GM04503 (cell line): ENCODE measurements at regions not wholly inside any gene's neighbourhood (a gene's known extent, or its start where the extent isn't known, plus 50 kb on each side); places are given as distances from the start of the nearest gene placed in this dataset.
"Not testable (repeated sequence)": the region's sequence is repeated elsewhere in the genome, so short reads cannot be mapped to it uniquely, and the experiment has no call there.

Experiments used
- DNase-seq: peaks from one replicate; pipeline ENCODE4 v3.0.0-alpha.2; 2012; ENCODE audit warnings: low read depth

DNA sequence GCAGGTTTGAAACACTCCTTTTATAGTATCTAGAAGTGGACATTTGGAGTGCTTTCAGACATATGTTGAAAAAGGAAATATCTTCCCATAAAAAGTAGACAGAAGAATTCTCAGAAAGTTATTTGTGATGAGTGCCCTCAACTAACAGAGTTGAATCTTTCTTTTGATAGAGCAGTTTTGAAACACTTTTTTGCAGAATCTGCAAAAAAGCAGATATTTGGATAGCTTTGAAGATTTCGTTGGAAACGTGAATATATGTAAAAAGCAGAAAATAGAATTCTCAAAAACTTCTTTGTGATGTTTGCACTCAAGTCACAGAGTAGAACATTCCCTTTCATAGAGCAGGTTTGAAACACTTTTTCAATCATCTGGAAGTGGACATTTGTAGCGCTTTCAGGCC lies 676.4 kb upstream of the ZNF337 start:
- not testable (repeated sequence) for DNase-seq

DNA sequence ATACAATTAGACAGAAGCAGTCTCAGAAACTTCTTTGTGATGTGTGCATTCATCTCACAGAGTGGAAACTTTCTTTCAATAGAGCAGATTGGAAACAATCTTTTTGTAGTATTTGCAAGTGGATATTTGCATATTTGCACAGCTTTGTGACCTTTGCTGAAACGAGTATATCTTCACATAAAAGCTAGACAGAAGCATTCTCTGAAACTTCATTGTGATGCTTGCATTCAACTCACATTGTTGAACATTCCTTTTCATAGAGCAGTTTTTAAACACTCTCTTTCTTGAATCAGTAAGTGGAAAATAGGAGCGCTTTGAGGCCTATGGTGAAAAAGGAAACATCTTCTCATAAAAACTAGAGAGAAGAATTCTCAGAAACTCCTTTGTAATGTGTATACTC lies 657.9 kb upstream of the ZNF337 start:
- DNase-seq, result no peak

DNA sequence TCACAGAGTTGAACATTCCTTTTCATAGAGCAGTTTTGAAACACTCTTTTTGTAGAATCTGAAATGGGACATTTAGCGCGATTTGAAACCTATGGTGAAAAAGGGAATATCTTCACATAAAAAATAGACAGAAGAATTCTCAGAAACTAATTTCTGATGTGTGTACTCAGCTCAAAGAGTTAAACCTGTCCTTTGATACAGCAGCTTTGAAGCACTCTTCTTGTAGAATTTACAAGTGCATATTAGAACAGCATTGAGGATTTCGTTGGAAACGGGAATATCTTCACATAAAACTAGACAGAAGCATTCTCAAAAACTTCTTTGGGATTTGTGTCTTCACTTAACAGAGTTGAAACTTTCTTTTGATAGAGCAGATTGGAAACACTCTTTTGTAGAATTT lies 650.7 kb upstream of the ZNF337 start:
- DNase-seq, result no peak

DNA sequence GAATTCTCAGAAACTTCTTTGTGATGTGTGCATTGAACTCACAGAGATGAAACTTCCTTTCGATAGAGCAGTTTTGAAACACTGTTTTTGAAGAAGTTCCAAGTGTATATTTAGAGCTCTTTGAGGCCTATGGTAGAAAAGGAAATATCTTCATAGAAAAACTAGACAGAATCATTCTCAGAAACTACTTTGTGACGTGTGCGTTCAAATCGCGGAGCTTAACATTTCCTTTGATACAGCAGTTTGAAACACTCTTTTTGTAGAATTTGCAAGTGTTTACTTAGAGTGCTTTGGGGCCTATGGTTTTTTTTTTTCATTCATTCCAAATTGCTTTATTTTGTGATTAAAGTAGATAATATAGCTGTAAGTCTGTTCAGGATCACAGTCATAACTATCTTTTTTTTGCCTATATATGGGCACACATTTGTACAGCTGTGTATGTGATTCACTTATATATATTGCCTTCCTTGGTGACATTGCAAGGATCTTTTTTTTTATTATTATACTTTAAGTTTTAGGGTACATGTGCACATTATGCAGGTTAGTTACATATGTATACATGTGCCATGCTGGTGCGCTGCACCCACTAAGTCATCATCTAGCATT lies 643.9 kb upstream of the ZNF337 start:
- not testable (repeated sequence) for DNase-seq

DNA sequence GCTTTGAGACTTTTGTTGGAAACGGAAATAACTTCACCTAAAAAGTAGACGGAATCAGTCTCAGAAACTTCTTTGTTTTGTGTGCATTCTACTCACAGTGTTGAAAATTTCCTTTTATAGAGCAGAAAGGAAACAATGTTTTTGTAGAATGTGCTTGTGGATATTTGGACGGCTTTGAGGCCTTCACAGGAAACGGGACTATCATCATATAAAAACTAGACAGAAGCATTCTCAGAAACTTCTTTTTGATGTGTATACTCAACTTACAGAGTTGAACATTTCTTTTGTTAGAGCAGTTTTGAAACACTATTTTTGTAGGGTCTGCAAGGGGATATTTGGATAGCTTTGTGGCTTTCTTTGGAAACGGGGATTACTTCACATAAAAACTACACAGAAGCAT lies 627.5 kb upstream of the ZNF337 start:
- no peak for DNase-seq

DNA sequence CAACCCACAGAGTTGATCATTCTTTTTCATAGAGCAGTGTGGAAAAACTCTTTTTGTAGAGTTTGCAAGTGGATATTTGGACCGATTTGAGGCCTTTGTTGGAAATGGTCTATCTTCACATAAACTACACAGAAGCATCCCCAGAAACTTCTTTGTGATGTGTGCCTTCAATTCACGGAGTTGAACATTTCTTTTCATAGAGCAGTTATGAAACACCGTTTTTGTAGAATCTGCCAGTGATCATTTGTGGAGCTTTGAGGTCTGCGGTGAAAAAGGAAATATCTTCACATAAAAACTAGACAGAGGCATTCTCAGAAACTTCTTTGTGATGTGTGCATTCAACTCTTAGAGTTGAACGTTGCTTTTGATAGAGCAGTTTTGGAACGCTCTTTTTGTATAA lies 618.4 kb upstream of the ZNF337 start:
- no peak for DNase-seq

DNA sequence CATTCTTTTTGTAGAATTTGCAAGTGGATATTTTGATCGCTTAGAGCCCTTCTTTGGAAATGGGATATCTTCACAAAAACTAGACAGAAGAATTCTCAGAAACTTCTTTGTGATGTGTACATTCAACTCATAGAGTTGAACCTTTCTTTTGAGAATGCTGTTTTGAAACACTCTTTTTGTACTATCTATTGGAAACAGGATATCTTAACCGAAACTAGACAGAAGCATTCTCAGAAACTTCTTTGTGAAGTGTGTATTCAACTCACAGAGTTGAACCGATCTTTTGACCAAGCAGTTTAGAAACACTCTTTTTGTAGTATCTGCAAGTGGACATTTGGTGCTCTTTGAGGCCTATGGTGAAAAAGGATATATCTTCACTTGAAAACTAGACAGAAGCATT lies 613.1 kb upstream of the ZNF337 start:
- DNase-seq, result not testable (repeated sequence)

DNA sequence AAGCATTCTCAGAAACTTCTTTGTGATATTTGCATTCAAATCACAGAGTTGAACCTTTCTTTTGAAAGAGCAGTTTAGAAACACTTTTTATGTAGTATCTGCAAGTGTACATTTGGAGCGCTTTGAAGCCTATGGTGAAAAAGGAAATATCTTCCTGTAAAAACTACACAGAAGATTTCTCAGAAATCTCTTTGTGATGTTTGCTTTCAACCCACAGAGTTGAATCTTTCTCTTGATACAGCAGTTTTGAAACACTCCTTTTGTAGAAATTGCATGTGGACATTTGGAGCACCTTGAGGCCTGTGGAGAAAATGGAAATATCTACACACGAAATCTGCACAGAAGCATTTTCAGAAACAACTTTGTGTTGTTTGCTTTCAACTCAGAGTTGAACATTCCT lies 612.3 kb upstream of the ZNF337 start:
- DNase-seq, result no peak

DNA sequence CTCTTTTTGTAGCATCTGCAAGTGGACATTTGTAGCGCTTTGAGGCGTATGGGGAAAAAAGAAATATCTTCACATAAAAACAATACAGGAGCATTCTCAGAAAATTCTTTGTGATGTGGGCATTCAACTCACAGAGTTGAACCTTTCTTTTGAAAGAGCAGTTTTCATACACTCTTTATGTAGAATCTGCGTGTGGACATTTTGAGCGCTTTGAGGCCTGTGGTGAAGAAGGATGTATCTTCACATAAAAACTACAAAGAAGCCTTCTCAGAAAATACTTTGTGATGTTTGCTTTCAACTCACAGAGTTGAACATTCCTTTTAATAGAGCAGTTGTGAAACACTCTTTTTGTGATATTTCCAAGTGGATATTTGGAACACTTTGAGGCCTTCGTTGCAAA lies 598.4 kb upstream of the ZNF337 start:
- DNase-seq, result no peak

DNA sequence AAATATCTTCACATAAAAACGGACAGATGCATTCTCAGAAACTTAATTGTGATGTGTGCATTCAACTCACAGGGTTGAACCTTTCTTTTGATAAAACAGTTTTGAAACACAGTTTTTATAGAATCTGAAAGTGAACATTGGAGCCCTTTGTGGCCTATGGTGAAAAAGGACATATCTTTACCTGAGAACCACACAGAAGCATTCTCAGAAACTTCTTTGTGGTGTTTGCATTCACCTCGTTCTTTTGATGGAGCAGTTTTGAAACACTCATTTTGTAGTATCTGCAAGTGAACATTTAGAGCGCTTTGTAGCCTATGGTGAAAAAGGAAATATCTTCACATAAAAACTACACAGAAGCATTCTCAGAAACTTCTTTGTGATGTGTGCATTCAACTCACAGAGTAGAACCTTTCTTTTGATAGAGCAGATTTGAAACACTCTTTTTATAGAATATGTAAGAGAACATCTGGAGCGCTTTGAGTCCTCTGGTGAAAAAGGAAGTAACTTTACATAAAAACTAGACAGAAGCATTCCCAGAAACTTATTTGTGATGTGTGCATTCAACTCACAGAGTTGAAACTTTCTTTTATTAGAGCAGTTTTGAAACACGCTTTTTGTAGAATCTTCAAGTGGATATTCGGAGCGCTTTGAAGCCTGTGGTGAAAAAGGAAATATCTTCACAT lies 591.9 kb upstream of the ZNF337 start:
- DNase-seq, result not testable (repeated sequence)

DNA sequence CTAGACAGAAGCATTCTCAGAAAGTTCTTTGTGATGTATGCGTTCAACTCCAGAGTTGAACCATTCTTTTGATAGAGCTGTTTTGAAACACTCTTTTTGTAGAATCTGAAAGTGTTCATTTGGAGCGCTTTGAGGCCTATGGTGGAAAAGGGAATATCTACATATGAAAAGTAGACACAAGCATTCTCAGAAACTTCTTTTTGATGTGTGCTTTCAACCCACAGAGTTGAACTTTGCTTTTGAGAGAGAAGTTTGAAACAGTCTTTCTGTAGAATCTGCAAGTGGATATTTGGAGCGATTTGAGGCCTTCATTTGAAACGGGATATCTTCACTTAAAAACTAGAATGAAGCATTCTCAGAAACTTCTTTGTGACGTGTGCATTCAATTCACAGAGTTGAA lies 582.6 kb upstream of the ZNF337 start:
- DNase-seq, result no peak

DNA sequence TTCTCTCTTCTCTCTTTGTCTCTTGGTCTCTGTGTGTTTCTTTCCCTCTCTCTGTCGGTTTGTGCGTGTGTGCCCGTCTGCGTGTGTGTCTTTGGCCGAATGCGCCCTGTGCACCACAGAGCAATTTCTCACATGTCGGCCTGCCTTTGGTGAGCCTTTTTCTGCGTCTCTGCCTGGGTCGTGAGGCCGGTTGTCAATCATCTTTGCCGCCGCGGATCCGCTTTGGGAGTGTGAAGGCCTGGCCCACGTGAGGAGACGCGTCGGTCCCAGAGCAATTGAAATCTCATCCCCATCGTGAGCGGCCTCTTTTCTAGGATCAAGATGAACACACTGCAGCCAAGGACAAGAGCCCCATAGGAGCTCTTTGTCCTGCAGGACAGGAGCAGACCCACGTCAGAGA lies 580.7 kb upstream of the ZNF337 start:
- no peak for DNase-seq

DNA sequence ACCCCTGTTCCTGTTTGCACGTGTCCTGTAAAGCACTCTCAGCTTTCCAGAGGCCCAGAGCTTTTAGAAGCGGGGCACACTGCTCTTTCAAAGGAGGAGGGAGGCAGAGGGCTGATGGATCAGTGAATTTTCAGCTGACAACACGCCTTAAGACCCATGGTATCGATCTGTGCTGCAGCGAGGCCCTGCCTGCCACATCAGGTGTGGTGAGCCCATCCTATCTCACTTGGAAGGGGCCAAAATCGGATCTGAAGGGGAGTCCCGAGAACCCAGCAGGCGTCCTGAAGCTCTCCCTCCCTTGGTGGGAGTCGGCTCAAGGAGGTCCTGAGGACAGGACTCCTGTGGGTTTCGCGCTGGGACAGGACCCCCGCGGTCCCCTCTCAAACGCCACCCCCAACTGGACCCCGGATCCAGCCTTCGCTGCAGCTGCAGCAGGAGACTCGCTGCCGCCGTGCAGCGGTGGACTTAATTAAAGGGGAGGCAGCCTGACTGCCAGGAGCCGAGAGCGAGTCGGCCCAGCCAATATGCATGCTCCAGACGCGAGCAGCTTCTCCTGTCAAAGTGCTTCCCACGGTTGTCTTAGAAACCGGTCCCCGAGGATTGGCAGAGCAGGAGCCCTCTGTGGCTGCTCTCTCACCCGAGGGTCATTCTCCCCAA lies 580.0 kb upstream of the ZNF337 start:
- DNase-seq, result no peak

DNA sequence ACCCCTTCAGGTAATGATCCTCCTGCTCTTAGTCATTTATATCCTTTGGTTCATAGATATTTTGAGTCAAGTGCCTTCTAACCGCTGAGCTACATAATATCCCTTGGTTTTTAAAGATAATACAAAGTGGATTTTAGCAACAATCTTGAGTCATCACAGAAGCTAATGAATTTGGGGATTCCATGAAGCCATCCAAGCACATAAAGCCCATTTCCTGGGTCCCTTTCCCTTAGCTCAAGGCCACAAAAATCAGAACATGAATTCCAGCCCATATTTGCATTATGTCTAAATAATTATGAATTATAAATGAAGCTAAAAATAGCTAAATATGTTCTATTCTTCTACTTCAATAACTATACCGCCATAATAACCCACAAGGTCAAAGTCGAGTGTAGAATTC lies 572.1 kb upstream of the ZNF337 start:
- DNase-seq, result not testable (repeated sequence)

DNA sequence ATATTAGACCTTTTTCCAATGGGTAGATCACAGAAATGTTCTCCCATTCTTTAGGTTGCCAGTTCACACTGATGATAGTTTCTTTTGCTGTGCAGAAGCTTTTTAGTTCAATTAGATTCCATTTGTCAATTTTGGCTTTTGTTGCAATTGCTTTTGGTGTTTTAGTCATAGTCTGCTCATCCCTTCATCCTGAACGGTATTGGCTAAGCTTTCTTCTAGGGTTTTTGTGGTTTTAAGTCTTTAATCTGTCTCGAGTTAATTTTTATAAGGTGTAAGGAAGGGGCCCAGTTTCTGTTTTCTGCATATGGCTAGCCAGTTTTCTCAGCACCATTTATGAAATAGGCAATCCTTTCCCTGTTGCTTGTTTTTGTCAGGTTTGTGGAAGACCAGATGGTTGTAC lies 564.3 kb upstream of the ZNF337 start:
- DNase-seq, result not testable (repeated sequence)

DNA sequence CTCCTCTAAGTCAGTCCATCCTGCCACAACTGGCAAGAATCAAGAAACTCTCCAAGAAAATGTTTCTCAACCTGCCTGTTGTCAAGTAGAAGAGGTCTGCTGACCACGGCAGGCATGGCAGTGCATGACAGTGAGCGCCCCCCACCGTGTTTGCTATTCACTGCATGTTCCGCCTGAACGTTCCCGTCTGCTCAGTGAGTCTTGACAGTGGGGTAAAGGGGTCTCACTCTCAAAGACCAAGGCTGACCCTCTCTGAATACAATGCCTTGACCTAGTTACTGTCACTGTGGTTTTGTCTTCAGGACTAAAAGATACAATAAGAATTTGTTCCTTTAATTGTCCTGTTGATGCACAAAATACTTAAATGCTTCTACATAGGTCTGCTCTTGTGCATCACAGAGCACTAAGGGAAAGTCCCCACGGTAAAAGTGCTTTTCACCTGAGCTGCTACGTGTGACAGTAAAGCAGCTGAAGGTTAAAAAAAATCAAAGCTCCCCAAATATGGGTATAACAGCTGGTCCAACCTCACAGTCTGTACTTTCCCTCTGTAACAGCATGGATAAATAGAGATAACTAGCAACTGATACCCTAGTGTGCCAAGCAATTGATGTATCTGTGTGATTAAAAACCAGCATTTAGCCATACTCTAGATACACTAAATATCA lies 555.8 kb upstream of the ZNF337 start:
- not testable (repeated sequence) for DNase-seq

DNA sequence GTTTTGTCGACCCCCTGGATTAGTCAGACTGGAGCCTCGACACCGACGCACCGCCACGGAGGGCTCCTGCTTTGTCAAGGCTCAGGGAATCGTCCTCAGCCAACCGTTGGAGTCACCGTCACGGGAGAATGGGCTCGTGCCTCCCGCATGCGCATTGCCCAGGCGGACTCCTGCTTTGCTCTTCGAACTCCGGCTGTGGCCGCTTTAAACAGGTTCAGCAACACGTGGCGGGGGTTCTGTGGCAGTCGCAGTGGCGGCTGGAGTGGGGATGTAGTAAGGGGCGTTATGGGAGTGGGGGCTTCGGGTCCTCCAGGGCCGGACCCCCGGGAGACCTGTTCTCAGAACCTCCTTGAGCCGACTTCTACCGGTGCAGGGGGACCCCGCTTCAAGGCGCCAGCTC lies 554.7 kb upstream of the ZNF337 start:
- DNase-seq, result not testable (repeated sequence)

DNA sequence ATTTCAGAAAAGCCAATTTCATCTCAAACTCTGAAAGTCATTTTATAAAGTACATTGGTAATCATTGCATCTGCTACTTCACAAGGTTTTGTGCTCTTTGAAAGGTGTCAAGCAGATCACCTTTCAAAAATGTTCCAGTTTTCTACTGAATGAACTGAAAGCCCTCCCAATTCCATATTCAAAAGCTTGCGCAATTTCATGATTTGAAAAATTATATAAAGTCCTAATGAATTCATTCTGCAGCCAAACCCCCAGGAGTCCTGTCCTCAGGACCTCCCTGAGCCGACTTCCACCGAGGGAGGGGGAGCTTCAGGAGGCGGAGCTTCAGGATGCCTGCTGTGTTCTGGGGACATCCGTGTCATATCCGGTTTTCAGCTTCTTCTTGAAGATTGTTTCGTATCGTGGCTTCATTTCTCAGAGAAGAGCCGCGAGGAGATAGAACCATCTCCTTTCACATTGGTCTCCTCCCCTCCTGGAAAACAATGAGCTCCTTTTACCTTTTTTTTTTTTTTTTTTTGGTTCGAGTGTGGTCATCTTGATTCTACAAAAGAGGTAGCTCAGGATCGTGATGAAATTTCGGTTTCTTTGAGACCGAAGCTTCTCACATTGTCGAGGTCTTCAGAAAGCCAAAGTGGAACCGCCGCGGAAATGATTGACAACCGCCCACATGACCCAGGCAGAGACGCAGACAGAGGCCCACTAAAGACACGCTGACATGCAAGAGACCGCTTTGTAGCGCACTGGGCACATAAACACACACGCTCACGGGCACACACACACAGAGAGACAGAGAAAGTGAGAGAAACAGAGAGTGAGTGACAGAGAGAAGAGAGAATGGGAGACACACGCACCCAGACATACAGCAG lies 553.8 kb upstream of the ZNF337 start:
- not testable (repeated sequence) for DNase-seq

DNA sequence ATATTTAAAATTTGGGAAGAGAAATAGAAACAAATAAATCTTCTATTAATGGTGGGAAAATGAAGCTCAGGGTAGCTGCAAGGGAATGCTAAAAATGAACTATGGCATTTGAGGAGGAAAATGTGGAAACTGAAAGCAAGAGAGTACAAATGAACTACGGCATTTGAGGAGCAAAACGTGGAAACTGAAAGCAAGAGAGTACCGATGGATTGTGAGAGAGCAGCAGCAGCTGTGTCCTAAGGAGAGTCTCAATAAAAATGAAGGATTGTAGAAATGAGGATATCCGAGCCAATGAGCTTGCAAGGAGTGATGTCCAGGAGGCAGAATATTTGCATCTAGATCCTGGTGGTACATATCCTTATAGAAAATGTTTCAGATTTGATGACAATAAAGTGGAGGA lies 547.1 kb upstream of the ZNF337 start:
- DNase-seq, result no peak

DNA sequence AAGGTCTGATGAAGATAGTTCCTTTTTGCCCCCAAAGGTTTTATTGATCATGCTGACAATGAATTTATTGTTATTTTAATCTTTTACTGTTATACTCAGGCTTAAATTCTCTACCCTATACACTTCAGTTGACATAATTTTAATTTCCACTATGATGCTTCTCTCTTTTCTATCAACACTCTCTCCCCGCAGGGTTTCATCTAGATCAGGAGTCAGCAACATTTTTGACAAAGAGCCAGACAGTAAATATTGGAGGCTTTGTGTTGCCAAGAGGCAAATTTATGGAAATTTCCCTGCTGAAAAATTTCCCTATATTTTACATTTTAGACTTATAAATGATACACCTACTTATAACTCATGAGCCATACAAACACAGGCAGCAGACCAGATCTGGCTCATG lies 524.0 kb upstream of the ZNF337 start:
- not testable (repeated sequence) for DNase-seq

DNA sequence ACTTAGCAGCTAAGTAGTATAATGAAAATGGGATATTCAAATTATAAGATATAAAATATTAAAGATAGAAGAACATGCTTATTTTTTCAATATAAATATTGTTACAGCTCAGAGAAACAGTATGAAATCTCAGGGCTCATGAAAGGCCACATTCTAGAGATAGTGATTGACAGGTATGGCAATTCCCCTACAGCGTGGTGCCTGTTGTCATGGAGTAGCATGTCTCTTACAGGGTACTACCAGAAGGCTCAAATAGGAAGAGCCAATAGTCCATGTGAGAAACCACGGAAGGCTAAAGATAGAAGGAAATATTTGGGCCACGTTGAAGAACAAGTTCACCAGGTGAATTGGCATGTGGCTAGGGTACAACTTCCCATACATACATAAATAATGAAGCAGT lies 522.9 kb upstream of the ZNF337 start:
- not testable (repeated sequence) for DNase-seq

DNA sequence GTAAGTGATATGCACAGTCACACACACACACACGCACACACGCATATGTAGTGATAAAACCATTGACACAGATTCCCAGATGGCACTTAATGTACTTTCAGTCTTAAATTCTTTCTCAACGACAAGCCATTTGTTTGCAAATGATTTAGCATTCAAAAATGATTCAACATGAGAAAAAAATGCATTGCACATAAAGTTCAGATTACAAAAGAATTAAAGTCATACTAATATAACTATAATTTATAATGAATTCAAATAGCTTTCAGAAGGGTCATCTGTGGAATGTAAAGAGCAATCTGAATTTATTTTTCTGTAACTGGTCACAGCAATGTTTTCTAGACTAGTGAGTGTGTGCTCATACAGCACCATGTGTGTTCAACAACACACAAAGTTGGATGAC lies 521.6 kb upstream of the ZNF337 start:
- peak; percentile 67 for DNase-seq
